Type B pancreatic cell (in vitro differentiated cells): ENCODE measurements at regions not wholly inside any gene's neighbourhood (a gene's known extent, or its start where the extent isn't known, plus 50 kb on each side); places are given as distances from the start of the nearest gene placed in this dataset.
A peak's percentile ranks its signal among the peaks of the same experiment; 100 is the strongest.

Source experiments
- DNase-seq: peaks from one replicate; pipeline ENCODE4 v3.0.0; 2021; ENCODE audit warnings: mixed read lengths; ENCODE audit not compliant: unreplicated experiment; ENCODE audit errors: extremely low spot score
- H3K27ac Mint-ChIP-seq: 2 replicates; pipeline ENCODE4 v1.8.0; 2021; ENCODE audit warnings: mild to moderate bottlenecking, mixed read lengths
- H3K27me3 Mint-ChIP-seq: 2 replicates; pipeline ENCODE4 v1.8.0; 2021; ENCODE audit warnings: mixed read lengths
- H3K36me3 Mint-ChIP-seq: 2 replicates; pipeline ENCODE4 v1.8.0; 2021; ENCODE audit warnings: mixed read lengths
- H3K4me1 Mint-ChIP-seq: one replicate; pipeline ENCODE4 v1.8.0; 2021; ENCODE audit warnings: mixed read lengths; ENCODE audit not compliant: unreplicated experiment
- H3K4me3 Mint-ChIP-seq: 2 replicates; pipeline ENCODE4 v1.8.0; 2021; ENCODE audit warnings: mild to moderate bottlenecking, mixed read lengths
- H3K9me3 Mint-ChIP-seq: 2 replicates; pipeline ENCODE4 v1.8.0; 2021; ENCODE audit warnings: mixed read lengths
- CTCF ChIP-seq: fragments of 200-600 bp; sonication (generic); conservative IDR thresholded peaks from 2 replicates; pipeline ENCODE4 v1.5.0; 2021; ENCODE audit warnings: antibody characterized with exemption, mild to moderate bottlenecking

GRCh38 chr1:64337475-64337874 lies 132.5 kb upstream of the CACHD1 start:
- H3K27me3 Mint-ChIP-seq, result peaks cover 8% of the 10 kb centered on the region
- H3K36me3 Mint-ChIP-seq, result no peaks in the 10 kb centered on the region
- no peak overlapping the region for H3K27ac Mint-ChIP-seq
- no peak overlapping the region for H3K4me3 Mint-ChIP-seq
- H3K4me1 Mint-ChIP-seq, result no peaks in the 10 kb centered on the region
- H3K9me3 Mint-ChIP-seq, result peaks cover 5% of the 10 kb centered on the region
- no peak for DNase-seq
- no peak for TF ChIP-seq CTCF

- H3K9me3 Mint-ChIP-seq, result peaks cover 5% of the 10 kb centered on the region
- no peak overlapping the region for H3K4me3 Mint-ChIP-seq
- no peaks in the 10 kb centered on the region for H3K4me1 Mint-ChIP-seq
- H3K27ac Mint-ChIP-seq, result no peak overlapping the region
- no peaks in the 10 kb centered on the region for H3K36me3 Mint-ChIP-seq
- peaks cover 8% of the 10 kb centered on the region for H3K27me3 Mint-ChIP-seq
- no peak for TF ChIP-seq CTCF
- DNase-seq, result no peak
Observed at GRCh38 chr1:64337926-64338325, 132.0 kb upstream of the CACHD1 start.

- no peak overlapping the region for H3K4me3 Mint-ChIP-seq
- peaks cover 5% of the 10 kb centered on the region for H3K9me3 Mint-ChIP-seq
- DNase-seq, result no peak
- no peaks in the 10 kb centered on the region for H3K36me3 Mint-ChIP-seq
- TF ChIP-seq CTCF, result no peak
- peaks cover 1% of the 10 kb centered on the region for H3K27me3 Mint-ChIP-seq
- peaks cover 4% of the 10 kb centered on the region for H3K4me1 Mint-ChIP-seq
- no peak overlapping the region for H3K27ac Mint-ChIP-seq
Observed at GRCh38 chr1:64340361-64340760, 129.6 kb upstream of the CACHD1 start.

GRCh38 chr1:64343105-64343822 lies 126.7 kb upstream of the CACHD1 start:
- DNase-seq, result no peak
- peaks cover 4% of the 10 kb centered on the region for H3K4me1 Mint-ChIP-seq
- H3K27ac Mint-ChIP-seq, result peak overlapping the region; percentile 71
- no peak for TF ChIP-seq CTCF
- no peaks in the 10 kb centered on the region for H3K36me3 Mint-ChIP-seq
- peaks cover 5% of the 10 kb centered on the region for H3K9me3 Mint-ChIP-seq
- H3K4me3 Mint-ChIP-seq, result peak overlapping the region; percentile 5
- no peaks in the 10 kb centered on the region for H3K27me3 Mint-ChIP-seq

GRCh38 chr1:64343823-64344190 lies 126.1 kb upstream of the CACHD1 start:
- Mint-ChIP-seq H3K4me3 (peak overlapping the region; percentile 5), H3K27me3 (no peaks in the 10 kb centered on the region), H3K9me3 (peaks cover 5% of the 10 kb centered on the region), H3K27ac (peak overlapping the region; percentile 71), H3K4me1 (peaks cover 4% of the 10 kb centered on the region), H3K36me3 (no peaks in the 10 kb centered on the region)
- TF ChIP-seq CTCF, result no peak
- no peak for DNase-seq
